BE2C (cell line): ENCODE measurements at regions not wholly inside any gene's neighbourhood (a gene's known extent, or its start where the extent isn't known, plus 50 kb on each side); places are given as distances from the start of the nearest gene placed in this dataset.

Source experiments
- DNase-seq: peaks from one replicate; pipeline ENCODE4 v3.0.0-alpha.2; 2020
- H3K27me3 ChIP-seq: fragments of 250-450 bp; sonication (Bioruptor Pico); 2 replicates; pipeline ENCODE4 v1.5.1; 2020; ENCODE audit warnings: mild to moderate bottlenecking
- H3K36me3 ChIP-seq: fragments of 250-450 bp; sonication (Bioruptor Pico); 2 replicates; pipeline ENCODE4 v1.5.1; 2020; ENCODE audit warnings: mild to moderate bottlenecking
- H3K4me1 ChIP-seq: fragments of 250-450 bp; sonication (Bioruptor Pico); 2 replicates; pipeline ENCODE4 v1.5.1; 2020
- H3K4me3 ChIP-seq: 2 replicates; pipeline ENCODE4 v1.5.1; 2011; ENCODE audit warnings: low read depth, low read length
- H3K9me3 ChIP-seq: fragments of 250-450 bp; sonication (Bioruptor Pico); 2 replicates; pipeline ENCODE4 v1.5.1; 2020
- TF ChIP-seq, protein P1 (sequence below): IDR thresholded peaks from 2 replicates; pipeline ENCODE4 v1.5.1; 2012; ENCODE audit warnings: mild to moderate bottlenecking, low read depth, low read length

- no peaks in the 10 kb centered on the region for H3K4me1 ChIP-seq
- H3K9me3 ChIP-seq = no peaks in the 10 kb centered on the region
- no peaks in the 10 kb centered on the region for H3K27me3 ChIP-seq
- no peak for DNase-seq
- no peaks in the 10 kb centered on the region for H3K36me3 ChIP-seq
- H3K4me3 ChIP-seq = no peak overlapping the region
- TF ChIP-seq, protein P1, sequence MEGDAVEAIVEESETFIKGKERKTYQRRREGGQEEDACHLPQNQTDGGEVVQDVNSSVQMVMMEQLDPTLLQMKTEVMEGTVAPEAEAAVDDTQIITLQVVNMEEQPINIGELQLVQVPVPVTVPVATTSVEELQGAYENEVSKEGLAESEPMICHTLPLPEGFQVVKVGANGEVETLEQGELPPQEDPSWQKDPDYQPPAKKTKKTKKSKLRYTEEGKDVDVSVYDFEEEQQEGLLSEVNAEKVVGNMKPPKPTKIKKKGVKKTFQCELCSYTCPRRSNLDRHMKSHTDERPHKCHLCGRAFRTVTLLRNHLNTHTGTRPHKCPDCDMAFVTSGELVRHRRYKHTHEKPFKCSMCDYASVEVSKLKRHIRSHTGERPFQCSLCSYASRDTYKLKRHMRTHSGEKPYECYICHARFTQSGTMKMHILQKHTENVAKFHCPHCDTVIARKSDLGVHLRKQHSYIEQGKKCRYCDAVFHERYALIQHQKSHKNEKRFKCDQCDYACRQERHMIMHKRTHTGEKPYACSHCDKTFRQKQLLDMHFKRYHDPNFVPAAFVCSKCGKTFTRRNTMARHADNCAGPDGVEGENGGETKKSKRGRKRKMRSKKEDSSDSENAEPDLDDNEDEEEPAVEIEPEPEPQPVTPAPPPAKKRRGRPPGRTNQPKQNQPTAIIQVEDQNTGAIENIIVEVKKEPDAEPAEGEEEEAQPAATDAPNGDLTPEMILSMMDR = no peak
Measured at GRCh38 chr4:13266687-13267086, 217.5 kb downstream of the RAB28 start.

DNA sequence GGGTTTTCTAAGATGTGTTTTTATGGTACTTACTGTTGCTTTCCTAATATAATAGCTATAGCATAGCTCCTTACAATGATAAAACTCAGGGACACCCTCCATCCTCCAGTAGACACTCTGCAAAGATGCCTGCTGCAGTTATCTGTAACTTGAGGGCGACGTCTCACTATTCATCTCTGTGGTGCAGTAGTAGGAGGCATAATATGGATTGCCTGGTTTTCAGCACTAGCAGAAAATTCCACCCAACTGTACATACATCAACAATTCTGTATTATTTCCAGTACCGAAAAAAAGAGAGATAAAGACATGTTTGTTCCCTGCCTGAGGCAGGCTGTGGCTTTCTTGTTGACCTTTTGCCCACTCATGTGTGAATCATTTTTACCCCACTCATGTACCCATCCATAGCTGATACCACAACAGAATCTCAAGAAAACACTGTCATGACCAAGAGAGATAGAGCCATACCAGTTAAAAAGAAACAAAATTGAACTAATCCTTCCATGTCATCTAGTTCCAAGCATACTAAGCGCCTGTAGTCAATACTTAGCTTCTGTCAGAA is 220.1 kb downstream of the RAB28 start:
- no peak for DNase-seq
- TF ChIP-seq, protein P1 = no peak
- H3K4me3 ChIP-seq = no peak overlapping the region
- no peaks in the 10 kb centered on the region for H3K9me3 ChIP-seq
- H3K4me1 ChIP-seq = no peaks in the 10 kb centered on the region
- H3K36me3 ChIP-seq = no peaks in the 10 kb centered on the region
- H3K27me3 ChIP-seq = no peaks in the 10 kb centered on the region

DNA sequence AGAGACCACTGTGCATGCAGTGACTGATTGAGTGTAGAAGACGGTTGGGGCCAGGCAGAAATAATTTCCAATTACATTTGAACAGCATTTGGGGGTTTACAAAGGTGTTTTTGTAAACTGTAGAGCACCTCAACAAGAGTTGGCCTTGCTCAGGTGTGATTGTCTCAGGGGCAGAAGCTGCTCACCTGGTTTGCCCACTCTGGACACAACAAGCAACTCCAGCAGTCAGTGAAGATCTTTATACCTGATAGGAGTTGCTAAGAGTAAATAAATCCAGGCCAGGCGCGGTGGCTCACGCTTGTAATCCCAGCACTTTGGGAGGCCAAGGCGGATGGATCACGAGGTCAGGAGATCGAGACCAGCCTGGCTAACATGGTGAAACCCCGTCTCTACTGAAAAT is 221.3 kb downstream of the RAB28 start:
- no peaks in the 10 kb centered on the region for H3K4me1 ChIP-seq
- no peaks in the 10 kb centered on the region for H3K36me3 ChIP-seq
- no peak for DNase-seq
- H3K9me3 ChIP-seq = no peaks in the 10 kb centered on the region
- H3K4me3 ChIP-seq = no peak overlapping the region
- H3K27me3 ChIP-seq = no peaks in the 10 kb centered on the region
- TF ChIP-seq, protein P1 = no peak

- H3K36me3 ChIP-seq = no peaks in the 10 kb centered on the region
- no peaks in the 10 kb centered on the region for H3K27me3 ChIP-seq
- H3K4me3 ChIP-seq = no peak overlapping the region
- no peaks in the 10 kb centered on the region for H3K4me1 ChIP-seq
- TF ChIP-seq, protein P1 = no peak
- H3K9me3 ChIP-seq = no peaks in the 10 kb centered on the region
- no peak for DNase-seq
Measured at GRCh38 chr4:13261486-13262257, 222.5 kb downstream of the RAB28 start.

- H3K27me3 ChIP-seq = no peaks in the 10 kb centered on the region
- no peak for DNase-seq
- no peaks in the 10 kb centered on the region for H3K4me1 ChIP-seq
- H3K4me3 ChIP-seq = no peak overlapping the region
- H3K36me3 ChIP-seq = no peaks in the 10 kb centered on the region
- no peaks in the 10 kb centered on the region for H3K9me3 ChIP-seq
- TF ChIP-seq, protein P1 = no peak
Measured at GRCh38 chr4:13260513-13260912, 223.6 kb downstream of the RAB28 start.

DNA sequence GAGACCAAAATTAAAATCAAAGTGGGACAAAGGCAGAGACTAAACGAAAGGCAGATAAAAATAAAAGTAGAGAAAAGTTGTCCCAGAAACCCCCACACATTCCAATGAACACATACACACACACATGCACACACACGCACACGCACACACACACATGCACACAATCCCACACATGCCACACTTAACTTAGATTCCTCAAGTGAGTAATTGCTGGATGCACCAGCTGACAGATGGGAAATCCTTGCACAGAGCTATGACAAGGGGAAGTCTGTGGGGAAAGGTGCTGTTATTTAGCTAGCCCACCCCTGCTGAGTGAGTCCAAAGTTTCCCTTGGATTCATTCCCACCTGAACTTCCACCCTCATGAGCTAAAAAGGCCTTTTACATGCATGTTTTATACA is 233.9 kb downstream of the RAB28 start:
- no peaks in the 10 kb centered on the region for H3K9me3 ChIP-seq
- no peaks in the 10 kb centered on the region for H3K4me1 ChIP-seq
- H3K4me3 ChIP-seq = no peak overlapping the region
- no peaks in the 10 kb centered on the region for H3K36me3 ChIP-seq
- TF ChIP-seq, protein P1 = no peak
- no peak for DNase-seq
- no peaks in the 10 kb centered on the region for H3K27me3 ChIP-seq
